Ascending aorta (tissue), 2 donors: ENCODE measurements at regions not wholly inside any gene's neighbourhood (a gene's known extent, or its start where the extent isn't known, plus 50 kb on each side); places are given as distances from the start of the nearest gene placed in this dataset.
"Not testable (repeated sequence)": the region's sequence is repeated elsewhere in the genome, so short reads cannot be mapped to it uniquely, and the experiment has no call there.

ENCODE experiments used
- DNase-seq, 2 donors: peaks; one replicate each; pipeline ENCODE4 v3.0.0-alpha.2; 2019; ENCODE audit warnings: low spot score in 2 of 2
- H3K27ac ChIP-seq, 2 donors: fragments of 200-600 bp; sonication (generic); one replicate each; pipeline ENCODE4 v1.5.1; 2016 to 2017; ENCODE audit warnings: mild to moderate bottlenecking in 1 of 2
- H3K27me3 ChIP-seq: fragments of 200-600 bp; sonication (generic); one replicate; pipeline ENCODE4 v1.5.1; 2017
- H3K36me3 ChIP-seq, 2 donors: fragments of 200-600 bp; sonication (generic); one replicate each; pipeline ENCODE4 v1.5.1; 2016
- H3K4me1 ChIP-seq, 2 donors: fragments of 200-600 bp; sonication (generic); one replicate each; pipeline ENCODE4 v1.5.1; 2016 to 2017; ENCODE audit warnings: mild to moderate bottlenecking in 1 of 2
- H3K4me3 ChIP-seq, 2 donors: fragments of 200-600 bp; sonication (generic); one replicate each; pipeline ENCODE4 v1.5.1; 2016 to 2017; ENCODE audit warnings: mild to moderate bottlenecking in 1 of 2
- H3K9me3 ChIP-seq, 2 donors: fragments of 200-600 bp; sonication (generic); one replicate each; pipeline ENCODE4 v1.5.1; 2016
- intact Hi-C: fragments of 100-400 bp; cut with DNase I; formaldehyde crosslinking; loops from one replicate; pipeline ENCODE4 v1.15.1; 2023
- TF ChIP-seq, protein P1 (sequence below), 3 experiments: fragments of 200-600 bp in 2 of 3; fragments of 450-650 bp in 1 of 3; sonication (generic) in 2 of 3; IDR thresholded peaks; one replicate each; pipeline ENCODE4 v1.5.1; 2016 to 2019; ENCODE audit warnings: antibody characterized with exemption in 3 of 3, mild to moderate bottlenecking in 1 of 3, moderate library complexity in 1 of 3

DNA sequence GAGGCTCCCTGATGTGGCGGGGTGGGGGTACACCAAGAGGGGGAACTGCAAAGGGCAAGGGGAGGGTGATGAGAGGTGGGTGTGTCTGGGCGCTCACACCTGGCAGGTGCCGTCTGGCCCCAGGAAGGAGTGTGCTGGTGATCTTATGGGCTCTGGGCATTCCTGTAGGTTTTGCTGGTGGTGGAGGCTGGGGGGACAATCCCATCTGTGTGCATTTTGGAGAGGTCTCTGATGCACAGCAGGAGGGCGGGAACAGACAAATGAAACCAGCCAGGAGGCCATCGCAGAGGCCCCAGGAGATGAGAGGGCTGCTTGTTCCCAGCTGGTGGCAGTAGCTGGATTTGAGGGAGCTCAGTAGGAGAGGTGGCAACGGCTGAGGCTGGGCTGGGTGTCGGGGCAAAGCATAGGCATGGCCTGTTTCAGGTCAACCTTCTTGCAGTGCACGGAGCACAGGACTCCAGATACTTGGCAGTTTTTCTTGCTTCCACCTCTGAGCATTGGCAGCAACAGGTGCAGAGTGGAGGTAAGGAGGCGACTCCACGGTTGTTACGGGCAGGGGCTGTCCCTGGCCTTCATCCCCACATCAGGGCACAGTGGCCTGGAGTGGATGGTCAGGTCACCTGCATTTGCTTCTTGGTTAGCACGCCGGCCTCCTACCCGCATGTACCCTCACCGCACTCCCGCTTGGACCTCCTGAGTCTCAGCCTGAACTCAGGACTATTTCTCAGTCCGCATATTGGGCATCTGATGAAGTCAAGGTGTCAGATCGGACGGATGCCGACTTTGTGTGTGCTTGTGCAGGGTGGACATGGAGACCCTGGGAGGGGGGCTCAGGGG is 194.2 kb upstream of the HDAC4 start:
- TF ChIP-seq, protein P1, sequence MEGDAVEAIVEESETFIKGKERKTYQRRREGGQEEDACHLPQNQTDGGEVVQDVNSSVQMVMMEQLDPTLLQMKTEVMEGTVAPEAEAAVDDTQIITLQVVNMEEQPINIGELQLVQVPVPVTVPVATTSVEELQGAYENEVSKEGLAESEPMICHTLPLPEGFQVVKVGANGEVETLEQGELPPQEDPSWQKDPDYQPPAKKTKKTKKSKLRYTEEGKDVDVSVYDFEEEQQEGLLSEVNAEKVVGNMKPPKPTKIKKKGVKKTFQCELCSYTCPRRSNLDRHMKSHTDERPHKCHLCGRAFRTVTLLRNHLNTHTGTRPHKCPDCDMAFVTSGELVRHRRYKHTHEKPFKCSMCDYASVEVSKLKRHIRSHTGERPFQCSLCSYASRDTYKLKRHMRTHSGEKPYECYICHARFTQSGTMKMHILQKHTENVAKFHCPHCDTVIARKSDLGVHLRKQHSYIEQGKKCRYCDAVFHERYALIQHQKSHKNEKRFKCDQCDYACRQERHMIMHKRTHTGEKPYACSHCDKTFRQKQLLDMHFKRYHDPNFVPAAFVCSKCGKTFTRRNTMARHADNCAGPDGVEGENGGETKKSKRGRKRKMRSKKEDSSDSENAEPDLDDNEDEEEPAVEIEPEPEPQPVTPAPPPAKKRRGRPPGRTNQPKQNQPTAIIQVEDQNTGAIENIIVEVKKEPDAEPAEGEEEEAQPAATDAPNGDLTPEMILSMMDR (IDR thresholded peaks at IDR 0.05), result no peak

DNA sequence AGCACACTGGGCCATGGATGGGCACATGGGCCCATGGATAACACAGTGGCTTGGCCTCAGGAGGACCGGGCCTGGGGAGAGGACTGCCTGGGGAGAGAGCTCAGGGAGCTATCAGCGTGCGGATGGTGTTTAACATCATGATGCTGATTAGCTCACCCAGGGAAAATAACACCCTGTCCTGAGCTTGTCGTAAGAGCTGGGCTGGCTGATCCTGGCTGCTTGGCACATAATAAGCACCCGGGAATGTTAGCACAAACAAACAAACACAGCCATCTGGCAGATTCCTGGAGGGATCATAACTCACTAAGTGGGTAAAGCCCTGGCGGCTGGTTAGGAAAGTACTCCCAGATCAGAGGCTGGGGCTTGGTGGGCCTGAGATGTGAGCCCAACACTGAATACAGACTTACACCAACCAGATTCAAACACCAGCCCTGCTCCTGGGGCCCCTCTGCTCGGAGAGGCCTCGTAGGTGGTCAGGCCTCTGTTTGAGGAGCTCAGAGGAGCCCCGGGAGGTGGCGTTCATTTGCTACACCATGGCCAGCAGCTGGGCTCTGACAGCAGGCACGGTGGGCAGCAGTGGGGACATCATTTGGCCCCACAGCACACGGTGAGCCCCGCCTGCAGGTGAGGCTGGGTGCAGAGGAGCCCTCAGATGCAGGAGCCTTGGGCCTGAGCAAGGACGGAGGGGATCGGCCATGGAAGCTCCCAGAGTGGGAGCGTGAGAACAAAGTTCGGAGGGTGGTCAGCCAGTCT is 193.4 kb upstream of the HDAC4 start:
- no peak for DNase-seq
- TF ChIP-seq, protein P1 (IDR thresholded peaks at IDR 0.05), result no peak

More for the DNA sequence above, 194.2 kb upstream of the HDAC4 start:
- Histone ChIP-seq H3K27me3 (no peaks in the 10 kb centered on the region), H3K4me3 (no peak overlapping the region), H3K36me3 (no peaks in the 10 kb centered on the region), H3K9me3 (no peaks in the 10 kb centered on the region), H3K4me1 (no peaks in the 10 kb centered on the region), H3K27ac (no peak overlapping the region)
- intact Hi-C loops, result no loop called here
- DNase-seq, result peak in 1 of 2 donors; percentile 51

DNA sequence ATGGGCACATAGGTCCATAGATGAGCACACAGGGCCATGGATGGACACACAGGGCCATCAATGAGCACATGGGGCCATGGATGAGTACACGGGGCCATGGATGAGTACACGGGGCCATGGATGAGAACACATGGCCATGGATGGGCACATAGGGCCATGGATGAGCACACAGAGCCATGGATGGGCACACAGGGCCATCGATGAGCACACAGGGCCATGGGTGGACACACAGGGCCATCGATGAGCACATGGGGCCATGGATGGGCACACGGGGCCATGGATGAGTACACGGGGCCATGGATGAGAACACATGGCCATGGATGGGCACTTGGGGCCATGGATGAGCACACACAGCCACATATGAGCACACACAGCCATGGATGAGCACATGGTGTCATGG is 192.6 kb upstream of the HDAC4 start:
- Histone ChIP-seq H3K27me3 (no peaks in the 10 kb centered on the region), H3K4me1 (no peaks in the 10 kb centered on the region), H3K4me3 (no peak overlapping the region), H3K36me3 (no peaks in the 10 kb centered on the region), H3K9me3 (no peaks in the 10 kb centered on the region), H3K27ac (no peak overlapping the region)
- no peak for DNase-seq
- TF ChIP-seq, protein P1 (IDR thresholded peaks at IDR 0.05), result no peak
- intact Hi-C loops, result no loop called here

More for the DNA sequence above, 193.4 kb upstream of the HDAC4 start:
- Histone ChIP-seq H3K36me3 (no peaks in the 10 kb centered on the region), H3K4me3 (no peak overlapping the region), H3K4me1 (no peaks in the 10 kb centered on the region), H3K27me3 (no peaks in the 10 kb centered on the region), H3K27ac (no peak overlapping the region), H3K9me3 (no peaks in the 10 kb centered on the region)
- intact Hi-C loops, result no loop called here

DNA sequence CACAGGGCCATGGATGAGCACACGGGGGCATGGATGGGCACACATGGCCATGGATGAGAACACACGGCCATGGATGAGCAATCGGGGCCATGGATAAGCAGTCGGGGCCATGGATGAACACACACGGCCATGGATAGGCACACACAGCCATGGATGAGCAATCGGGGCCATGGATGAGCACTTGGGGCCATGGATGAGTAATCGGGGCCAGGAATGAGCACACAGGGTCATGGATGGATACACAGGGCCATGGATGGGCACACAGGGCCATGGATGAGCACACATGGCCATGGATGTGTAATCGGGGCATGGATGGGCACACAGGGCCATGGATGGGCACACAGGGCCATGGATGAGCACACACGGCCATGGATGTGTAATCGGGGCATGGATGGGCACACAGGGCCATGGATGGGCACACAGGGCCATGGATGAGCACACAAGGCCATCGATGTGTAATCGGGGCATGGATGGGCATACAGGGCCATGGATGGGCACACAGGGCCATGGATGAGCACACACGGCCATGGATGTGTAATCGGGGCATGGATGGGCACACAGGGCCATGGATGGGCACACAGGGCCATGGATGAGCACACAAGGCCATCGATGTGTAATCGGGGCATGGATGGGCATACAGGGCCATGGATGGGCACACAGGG is 191.9 kb upstream of the HDAC4 start:
- H3K36me3 ChIP-seq, H3K4me3 ChIP-seq, H3K27ac ChIP-seq, DNase-seq, H3K4me1 ChIP-seq, H3K27me3 ChIP-seq, H3K9me3 ChIP-seq, intact Hi-C loops: not testable (repeated sequence)

DNA sequence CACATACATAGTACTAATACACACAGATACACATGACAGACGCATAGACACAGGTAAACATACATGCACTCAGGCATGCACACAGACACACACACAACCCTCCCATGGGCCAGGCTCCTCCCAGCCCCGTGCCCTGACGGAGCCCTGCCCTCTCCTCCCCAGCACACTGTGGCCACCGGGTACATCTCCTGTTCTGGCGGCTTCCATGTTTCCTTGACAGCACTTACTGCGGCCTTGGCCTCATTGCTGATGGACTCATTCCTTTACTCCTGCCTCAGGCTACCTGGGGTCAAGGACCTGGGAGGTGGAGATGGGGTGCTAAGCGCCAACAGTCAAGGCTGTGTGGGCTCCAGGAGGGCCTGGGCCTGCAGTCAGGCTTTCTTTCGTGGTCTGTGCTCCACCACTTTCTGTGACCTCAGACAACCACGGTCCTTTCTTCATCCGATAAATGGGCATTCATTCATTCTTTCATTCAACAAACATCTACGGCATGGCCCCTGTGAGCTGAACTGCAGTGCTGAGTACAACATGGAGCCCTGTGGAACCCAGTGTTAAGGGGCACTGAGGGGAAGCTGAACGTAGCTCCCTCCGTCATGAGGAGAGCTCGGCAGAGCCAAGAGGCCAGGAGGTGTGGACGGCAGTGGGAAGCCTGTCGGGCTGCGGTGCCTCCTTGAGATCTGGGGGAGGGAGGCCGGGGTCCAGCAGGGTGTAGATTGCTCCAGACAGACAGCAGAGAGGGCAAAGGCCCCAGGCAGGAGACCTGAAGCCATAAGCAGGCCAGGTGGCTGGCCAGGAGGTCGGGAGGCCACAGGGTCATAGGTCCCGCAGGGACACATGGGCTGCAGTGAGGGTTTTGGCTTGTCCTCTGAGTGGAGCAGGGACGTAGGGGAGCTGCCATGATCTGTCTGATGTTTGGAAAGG is 190.4 kb upstream of the HDAC4 start:
- no peak for DNase-seq
- TF ChIP-seq, protein P1 (IDR thresholded peaks at IDR 0.05), result no peak
- H3K36me3 ChIP-seq, result no peaks in the 10 kb centered on the region
- no peak overlapping the region for H3K27ac ChIP-seq
- H3K27me3 ChIP-seq, result no peaks in the 10 kb centered on the region
- H3K9me3 ChIP-seq, result no peaks in the 10 kb centered on the region
- no peaks in the 10 kb centered on the region for H3K4me1 ChIP-seq
- intact Hi-C loops, result no loop called here
- H3K4me3 ChIP-seq, result no peak overlapping the region
